Occipital lobe (tissue), 1 donor: ENCODE measurements at regions not wholly inside any gene's neighbourhood (a gene's known extent, or its start where the extent isn't known, plus 50 kb on each side); places are given as distances from the start of the nearest gene placed in this dataset.
"Not testable (repeated sequence)": the region's sequence is repeated elsewhere in the genome, so short reads cannot be mapped to it uniquely, and the experiment has no call there.

ENCODE experiments used
- DNase-seq: peaks from one replicate; lab custom pipeline; 2025; lab: John Stamatoyannopoulos, UW

DNA sequence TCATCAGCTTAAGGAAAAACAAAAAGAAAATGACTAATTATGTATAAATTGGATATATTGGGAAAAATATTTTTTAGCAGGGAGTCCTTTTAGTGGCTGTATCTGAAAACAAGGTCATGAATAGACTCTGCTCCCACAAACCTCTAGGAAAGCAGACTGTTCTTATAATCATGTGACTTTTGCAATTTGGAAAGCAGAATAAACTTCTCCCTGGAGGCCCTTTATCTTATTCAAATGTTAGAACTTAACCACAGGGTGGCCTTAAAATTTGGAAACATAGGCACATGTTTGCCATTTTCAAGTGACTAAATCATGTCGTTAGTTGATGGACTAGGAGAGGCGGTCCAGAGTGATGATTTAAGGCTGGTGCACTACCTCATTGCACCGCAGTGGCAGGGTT, 196.6 kb upstream of the KRR1 start:
- DNase-seq: no peak

DNA sequence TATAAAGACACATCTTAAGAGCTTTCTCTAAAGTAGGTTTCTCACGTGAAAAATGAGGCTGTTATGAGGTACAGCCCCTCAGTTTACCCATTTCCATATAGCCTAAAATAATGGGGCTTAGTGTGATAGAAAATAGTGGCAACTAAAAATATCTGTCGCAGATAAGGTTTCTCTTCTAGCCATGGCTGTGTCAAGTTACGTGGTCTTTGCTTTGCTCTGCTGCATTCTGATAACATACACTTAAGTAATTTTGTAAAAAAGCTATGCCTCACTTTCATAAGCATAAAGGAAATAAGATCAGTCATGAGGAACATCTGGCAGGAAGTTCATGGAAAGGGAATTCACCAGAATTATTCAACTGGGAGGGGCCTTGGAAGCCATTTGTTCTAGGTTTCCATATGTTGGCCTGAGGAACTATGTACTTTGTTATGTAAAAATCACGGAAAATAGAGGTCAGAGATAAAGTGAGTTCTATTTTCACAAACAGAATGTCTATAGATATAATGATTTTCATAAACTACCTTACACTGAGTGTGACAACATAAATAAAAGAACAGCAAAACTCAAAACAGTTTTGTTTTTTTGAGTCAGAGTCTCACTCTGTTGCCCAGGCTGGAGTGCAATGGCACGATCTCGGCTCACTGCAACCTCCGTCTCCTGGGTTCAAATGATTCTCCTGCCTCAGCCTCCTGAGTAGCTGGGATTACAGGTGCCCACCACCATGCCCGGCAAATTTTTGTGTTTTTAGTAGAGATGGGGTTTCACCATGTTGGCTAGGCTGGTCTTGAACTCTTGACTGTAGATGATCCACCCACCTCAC, 195.6 kb upstream of the KRR1 start:
- no peak for DNase-seq

DNA sequence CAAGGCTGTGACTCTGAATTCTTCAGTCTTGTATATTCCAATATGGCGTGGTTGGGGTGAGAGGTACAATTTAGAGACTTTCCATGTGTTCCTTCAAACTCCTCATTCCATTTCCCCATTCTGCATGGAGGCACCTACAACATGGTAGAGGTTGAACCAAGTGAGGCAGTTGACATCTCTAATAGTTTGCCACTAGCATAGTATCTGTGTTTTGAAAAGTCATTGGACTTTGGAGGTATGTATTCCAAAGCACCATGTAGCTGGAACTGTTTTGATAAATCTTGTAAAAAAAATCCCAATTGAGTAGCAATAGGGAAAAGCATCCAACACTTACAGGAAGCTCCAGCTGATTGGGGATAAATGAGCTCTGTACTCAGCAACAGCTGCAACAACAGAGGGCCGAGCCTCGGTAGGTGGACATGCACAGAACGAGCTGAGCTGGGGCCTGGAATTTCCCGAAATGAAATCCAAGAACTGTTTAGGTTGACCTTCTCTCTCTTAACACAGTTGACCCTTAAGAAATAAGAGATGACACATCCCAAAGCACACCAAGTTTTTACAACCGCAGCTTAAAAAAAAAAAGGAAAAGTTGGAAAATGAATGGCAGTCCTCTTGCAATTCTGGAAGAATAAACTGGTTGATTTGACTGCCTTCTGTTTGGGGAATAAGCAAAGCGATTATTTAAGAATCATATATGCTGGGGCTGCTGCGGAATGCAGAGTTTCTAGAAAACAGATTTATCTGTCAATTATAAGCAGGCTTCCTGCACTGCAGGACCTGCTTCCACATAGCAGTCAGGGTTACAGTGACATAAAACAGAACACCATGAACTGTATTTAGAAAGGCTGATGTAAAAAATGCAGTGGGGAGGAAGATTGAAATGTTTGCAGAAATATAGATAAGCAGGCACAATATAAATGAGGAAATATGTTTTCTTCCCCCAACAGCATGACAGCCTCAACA, 194.6 kb upstream of the KRR1 start:
- DNase-seq: no peak

DNA sequence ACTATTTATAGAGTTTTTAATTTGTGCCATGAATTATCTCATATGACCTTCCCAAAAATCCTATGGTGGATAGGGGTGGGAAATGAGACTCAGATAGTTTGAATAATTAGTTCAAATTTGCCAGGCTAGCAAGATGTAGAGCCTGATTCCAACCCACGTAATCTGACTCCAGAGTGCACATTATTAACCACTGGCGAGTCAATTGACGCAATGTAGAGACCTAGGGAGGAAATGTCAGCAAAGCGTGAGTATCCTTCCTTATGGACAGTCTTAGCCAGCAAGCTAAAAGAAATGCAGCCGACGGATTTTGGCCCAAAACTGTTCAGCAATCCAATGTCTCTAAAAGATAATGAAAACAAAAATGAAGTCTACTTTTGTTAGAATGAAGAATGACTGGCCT, 193.3 kb upstream of the KRR1 start:
- DNase-seq: no peak

DNA sequence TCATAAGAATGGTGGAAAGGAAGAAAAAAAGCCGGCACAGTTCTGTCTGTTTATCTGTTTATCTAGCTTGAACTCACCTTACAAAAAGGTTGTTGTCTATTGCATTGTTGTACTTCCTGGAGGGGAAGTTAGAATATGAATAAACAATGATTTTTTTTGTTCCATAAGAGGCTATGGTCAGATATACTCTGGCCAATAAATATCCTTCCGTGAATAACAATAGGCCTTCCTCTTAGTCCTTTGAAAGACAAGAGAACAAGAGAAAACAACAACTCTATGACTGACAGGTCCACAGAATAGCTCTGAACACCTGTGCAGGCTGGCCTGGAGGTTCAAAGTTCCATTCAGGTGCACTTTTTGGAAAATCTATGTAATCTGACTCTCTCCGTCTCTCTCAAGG, 192.8 kb upstream of the KRR1 start:
- no peak for DNase-seq

DNA sequence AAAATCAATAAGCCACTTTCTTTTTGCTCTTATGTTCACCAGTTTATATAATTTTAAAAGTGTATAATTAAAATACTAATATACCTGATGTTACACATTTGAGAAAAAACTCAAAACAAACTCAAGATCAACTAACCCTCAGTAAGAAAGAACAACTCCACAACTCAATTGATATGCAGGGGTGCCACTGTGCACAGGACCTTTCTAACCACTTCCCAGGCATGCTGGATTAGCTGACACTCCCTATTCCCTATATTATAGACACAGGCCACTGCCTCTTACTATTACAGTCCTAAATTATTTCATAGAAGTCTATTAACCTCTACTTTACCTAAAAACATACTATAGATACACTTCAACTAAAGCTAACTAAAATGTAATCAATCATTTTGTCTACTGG, 191.7 kb upstream of the KRR1 start:
- DNase-seq: no peak

DNA sequence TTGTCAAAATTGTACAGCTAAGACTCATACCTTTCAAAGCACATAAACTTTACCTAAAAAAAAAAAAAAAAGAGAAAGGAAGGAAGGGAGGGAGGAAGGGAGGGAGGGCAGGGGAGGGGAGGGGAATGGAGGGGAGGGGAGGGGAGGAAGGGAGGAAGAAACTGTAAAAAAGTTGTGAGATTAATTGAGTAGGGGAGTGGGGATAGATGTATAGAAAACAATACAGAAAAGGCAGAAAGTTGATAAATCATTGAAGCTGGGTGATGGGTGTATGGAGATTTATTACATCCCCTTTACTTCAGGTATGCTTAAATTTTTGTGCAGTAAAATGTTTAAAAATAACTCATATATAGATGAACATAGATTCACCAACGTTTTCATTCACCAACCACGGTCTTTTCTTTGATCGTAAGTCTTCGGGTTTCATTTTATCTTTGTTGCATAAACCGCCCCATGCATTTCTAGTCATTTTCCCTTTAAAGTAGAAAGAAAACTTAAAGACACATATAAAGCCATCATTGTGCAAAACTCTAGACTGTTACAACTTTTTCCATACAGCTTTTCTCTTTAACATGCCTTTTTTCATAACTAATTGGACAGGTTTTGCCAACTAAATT, 191.2 kb upstream of the KRR1 start:
- DNase-seq: no peak

DNA sequence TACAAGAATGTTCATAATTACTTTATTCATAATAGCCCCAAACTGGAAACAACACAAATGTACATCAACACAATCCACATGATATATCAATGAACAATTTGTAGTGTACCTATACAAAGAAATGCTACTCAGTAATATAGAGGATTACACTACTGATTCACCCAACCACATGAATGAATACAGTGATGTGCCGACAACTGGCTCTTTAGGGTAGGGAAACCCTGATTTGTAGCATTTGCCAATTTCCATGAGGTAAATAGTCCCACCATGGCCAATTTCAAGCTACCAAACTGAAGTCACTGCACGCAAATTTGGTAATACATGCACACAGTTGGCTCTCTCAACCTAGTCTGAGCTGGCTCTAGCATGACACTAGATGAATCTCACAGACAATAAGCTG, 190.4 kb upstream of the KRR1 start:
- DNase-seq: no peak

DNA sequence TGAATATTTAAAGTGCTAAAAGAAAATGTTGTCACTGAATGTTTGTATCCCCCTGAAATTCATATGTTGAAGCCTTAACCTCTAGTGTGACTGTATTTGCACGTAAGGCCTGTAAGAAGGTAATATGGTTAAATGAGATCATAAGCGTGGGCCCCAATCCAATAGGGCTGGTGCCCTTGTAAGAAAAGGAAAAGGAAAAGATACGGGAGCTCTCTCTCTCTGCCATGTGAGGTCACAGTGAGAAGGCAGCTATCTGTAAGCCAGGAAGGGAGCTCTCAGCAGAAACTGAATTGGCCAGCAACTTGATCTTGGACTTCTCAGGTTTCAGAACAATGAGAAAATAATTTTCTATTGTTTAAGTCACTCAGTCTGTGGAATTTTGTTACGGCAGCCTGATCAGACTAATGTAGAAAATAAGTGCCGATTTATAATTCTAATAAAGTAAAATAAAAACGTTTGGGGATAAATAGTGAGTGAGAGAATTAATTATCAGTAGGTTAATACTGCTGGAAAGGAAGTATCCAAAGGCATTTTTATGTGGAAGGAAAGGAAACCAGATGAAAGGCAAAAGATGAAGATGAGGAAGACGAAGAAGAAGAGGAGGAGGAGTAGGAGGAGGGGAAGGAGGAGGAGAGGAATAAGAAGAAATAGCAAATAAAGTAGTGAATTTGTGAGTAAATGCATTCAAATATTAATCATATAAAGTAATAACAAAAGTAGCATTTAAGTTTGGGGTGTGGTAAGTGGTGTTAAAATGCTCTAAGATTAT, 188.5 kb upstream of the KRR1 start:
- no peak for DNase-seq

DNA sequence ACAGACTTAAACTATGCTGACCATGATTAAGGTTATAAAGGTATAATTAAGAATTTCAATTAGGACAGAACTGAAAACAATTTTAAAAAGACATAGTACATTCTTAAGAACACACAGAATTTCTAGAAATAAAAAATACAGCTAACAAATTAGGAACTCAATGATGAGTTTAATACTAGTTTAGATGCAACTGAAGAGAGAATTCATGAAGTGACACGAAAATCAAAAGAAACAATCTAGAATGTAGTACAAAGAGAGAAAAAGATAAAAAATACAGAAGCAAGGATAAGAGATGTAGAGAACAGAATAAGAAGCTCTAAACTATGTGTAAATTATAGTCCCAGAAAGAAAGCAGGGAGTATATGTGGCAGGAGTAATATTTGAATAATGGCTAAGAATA, 187.8 kb upstream of the KRR1 start:
- no peak for DNase-seq

DNA sequence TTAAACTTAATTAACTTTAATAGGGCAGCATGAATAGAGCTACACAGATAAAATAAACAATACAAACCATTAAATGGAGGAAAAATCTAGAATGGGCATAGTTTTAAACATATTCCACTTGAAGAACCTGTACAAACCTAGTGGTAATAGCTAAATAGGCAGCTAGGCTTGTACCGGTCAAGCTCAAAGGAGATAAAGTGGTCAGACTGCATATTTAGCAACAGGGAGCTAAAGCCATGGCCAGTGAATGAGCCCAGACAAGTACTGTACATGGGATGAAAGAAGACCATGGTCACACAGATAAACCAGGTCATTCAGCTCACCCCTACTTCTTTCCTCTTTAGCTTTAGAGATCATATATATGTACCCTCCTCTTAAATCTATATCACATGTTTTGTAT, 186.6 kb upstream of the KRR1 start:
- no peak for DNase-seq

DNA sequence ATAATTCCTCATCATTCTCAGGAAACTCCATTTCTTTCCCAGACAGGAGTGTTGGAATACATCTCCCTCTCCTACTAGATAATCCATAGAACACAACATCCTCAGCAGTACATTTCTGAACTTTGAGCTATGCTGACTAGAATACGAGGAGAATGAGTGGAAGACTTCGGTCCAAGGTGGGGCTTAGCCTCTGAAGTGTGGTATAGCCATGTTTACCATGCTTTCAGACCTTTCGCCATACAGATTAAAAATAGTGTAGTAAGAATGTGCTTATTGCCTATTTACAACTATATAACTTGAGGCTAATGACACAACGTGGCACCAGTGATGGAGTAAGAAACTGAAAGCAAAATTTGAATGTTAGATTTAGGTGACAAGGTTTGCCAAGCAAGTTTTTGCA, 184.5 kb upstream of the KRR1 start:
- DNase-seq: no peak

DNA sequence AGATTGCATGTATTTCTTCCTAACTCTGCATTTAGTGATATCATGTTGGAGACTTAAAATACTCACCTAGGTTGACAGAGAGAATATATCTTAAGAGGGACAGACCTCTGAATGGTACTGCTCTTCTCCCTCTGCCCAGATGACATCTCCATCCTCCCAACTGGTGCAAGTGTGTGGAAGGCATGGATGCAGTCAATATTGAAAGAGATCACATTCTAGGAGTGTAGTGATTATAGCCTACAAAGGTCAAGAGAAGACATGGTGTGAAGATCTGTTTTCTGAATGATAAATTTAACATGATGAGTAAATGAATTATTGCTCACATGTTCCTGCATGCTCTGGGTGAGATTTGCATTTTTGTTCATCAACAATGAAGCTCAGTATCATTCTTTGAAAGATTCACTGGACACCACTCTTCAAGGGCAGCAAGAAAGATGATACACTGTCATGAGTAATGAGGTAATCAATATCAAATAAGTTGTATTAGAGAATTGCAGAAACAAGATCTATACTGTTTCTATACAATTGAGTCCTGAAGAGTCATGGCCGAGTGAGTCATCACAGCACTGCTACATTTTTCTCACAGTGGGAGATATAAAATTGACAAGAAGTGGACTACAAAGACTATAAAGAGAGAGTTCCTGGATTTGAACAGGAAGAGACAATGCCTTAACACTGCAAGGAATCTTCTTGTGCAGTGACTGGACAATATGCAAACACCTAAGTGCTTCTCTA, 183.3 kb upstream of the KRR1 start:
- DNase-seq: no peak

DNA sequence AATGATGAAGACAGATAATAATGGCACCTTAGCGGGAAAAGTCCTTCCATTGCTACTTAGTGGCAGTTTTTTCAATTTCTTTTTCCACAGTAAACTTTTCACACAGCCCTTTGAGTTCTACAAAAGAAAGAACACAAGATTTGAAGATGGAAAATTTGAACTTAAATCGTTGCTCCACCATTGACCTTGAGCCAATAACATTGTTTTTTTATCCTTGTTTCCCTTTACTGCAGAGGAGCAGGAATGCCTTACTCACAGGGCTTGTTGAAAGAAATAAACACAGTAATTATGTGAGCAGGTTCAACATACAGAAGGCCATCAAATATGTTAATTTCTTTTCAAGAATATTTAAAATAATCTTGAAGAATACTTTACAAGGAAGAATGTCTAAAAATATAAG, 181.5 kb upstream of the KRR1 start:
- no peak for DNase-seq

DNA sequence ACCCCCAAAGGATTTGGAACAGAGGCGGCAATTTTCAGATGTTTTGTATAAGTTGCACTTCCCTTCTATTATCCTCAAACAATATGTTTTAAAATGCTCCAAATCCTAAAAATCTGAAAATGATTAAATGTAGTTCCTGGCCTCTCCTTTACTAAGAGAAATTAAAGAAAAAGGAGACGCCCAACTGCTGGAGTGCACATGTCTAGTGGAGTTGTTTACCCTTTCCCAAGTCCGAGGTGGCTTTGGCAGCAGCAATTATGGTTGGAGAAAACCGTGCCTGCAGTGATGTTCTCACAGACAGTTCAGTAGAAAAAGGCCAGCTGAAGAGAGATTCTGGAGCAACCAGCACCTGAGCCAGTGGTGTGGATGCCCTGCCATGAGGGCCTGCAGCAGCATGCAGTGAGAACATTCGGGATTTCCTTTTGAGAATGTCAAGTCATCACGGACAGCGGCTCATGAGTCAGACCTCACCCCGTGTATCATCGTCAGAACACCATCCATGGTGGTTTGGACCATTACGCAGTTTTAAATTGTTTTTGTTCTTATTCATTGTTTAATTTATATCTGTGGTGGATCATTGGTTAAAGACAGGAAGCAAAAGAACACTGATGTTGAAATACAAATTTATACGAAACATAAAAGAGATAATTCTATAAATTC, 179.0 kb upstream of the KRR1 start:
- no peak for DNase-seq

DNA sequence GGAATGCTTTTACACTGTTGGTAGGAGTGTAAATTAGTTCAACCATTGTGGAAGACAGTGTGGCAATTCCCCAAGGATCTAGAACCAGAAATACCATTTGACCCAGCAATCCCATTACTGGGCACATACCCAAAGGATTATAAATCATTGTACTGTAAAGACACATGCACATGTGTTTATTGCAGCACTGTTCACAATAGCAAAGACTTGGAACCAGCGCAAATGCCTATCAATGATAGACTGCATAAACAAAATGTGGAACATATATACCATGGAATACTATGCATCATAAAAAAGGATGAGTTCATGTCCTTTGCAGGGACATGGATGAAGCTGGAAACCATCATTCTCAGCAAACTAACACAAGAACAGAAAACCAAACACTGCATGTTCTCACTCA, 174.8 kb upstream of the KRR1 start:
- not testable (repeated sequence) for DNase-seq

DNA sequence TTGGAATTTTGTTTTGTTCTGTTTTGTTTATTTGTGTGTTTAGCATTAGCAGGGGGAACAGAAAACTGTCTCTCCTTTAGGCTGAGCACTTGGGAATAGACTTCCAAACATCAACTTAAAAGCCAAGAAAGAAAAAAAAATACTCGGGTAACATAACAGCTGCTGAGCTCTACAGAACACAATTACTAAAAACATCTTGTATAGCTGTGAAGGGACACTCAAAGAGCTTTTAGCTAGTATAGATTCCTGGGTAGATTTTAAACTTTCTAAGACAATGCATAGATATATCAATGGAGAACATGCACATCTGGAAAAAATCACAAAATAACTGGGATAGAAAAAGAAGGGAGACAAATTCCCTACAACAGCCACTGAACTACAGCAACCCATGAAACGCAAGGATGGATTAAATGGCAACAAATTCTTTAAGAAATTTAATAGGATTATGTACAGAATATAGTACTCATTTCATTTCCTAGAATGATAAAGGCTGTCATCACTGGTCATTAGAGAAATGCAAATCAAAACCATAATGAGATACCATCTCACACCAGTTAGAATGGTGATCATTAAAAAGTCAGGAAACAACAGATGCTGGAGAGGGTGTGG, 174.3 kb upstream of the KRR1 start:
- DNase-seq: no peak

DNA sequence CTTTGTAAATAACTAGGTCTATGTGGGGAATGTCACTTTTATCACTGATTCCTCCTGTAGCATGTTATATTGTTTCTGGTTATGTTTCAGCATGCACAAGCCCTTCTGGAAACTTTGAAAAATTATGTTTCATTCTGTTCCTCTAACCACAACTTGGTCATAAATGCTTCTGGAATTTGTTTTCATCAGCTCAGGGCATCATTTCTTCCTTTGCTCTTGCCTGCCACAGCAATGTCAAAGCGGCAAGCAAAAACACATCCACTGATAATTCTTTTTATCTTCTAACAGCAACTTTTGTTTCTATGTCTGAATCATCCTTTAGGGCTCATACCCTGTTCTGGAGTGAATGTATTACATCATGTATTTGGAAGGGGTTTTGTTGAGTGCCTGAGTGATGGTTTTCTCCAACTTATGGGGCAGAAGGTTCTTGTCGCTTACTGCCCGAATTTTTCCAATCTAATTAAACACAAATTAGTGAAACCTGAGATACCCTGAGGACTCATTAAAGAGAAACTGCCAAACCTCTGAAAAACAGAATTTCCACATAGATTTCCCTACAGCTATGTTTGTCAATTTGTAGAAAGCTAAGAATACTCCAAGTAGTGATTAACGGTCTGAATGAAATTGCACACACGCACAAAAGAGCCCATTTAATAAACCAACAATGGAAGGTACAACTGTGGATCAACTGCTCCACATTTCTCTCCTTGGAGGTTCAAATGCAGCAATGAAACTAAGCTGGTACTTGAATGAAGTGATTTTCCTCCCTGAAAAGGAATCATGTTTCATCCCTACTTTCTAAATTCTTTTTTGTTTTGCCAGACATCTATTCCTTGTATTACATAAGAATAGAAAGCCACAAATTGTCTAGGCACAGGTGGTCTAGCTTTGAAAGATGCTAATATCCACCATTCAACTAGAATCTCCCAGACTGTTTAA, 173.5 kb upstream of the KRR1 start:
- DNase-seq: no peak
